Transverse colon (tissue), 4 donors: ENCODE measurements at regions not wholly inside any gene's neighbourhood (a gene's known extent, or its start where the extent isn't known, plus 50 kb on each side); places are given as distances from the start of the nearest gene placed in this dataset.

Source experiments
- CTCF ChIP-seq, 5 experiments: fragments of 200-600 bp in 3 of 5; fragments of 450-650 bp in 2 of 5; sonication (generic) in 3 of 5; IDR thresholded peaks; 1 replicate in 2 of 5; 2 replicates in 3 of 5; pipeline ENCODE4 v1.5.1; 2016 to 2017; ENCODE audit warnings: antibody characterized with exemption in 5 of 5, inconsistent platforms in 3 of 5, mild to moderate bottlenecking in 2 of 5, moderate library complexity in 1 of 5
- EP300 ChIP-seq: sonication (generic); formaldehyde crosslinking; IDR thresholded peaks from one replicate; pipeline ENCODE4 v1.6.1; 2017; ENCODE audit warnings: antibody characterized with exemption, low read depth
- POLR2A ChIP-seq: fragments of 450-650 bp; IDR thresholded peaks from one replicate; pipeline ENCODE4 v1.6.1; 2016; ENCODE audit warnings: antibody characterized with exemption, mild to moderate bottlenecking, moderate library complexity
- POLR2AphosphoS5 ChIP-seq, 3 donors: sonication (generic); formaldehyde crosslinking; IDR thresholded peaks; one replicate each; pipeline ENCODE4 v1.6.1; 2016; ENCODE audit warnings: antibody characterized with exemption in 3 of 3

- TF ChIP-seq CTCF (IDR thresholded peaks at IDR 0.05), result no peak
- TF ChIP-seq POLR2AphosphoS5 (IDR thresholded peaks at IDR 0.05), result no peak
- no peak for TF ChIP-seq POLR2A
- TF ChIP-seq EP300, result no peak
Observed at GRCh38 chr1:221284028-221284427, 404.8 kb downstream of the HLX start.
